CD4-positive, alpha-beta T cell (primary cell): ENCODE measurements at regions not wholly inside any gene's neighbourhood (a gene's known extent, or its start where the extent isn't known, plus 50 kb on each side); places are given as distances from the start of the nearest gene placed in this dataset.

ENCODE experiments used
- ATAC-seq: fragments of 200-7000 bp; cut with Tn5 transposase; one replicate; pipeline ENCODE4 v1.10.0; 2022; ENCODE audit warnings: mild to moderate bottlenecking; ENCODE audit not compliant: poor library complexity
- CTCF ChIA-PET: fragments of 350-600 bp; sonication (Branson Sonifier 250); formaldehyde crosslinking; loops from one replicate; lab custom pipeline; 2021; ENCODE audit warnings: antibody characterized with exemption, inconsistent platforms; lab: Charles Lee
- POLR2A ChIA-PET: fragments of 350-600 bp; sonication (Branson Sonifier 250); formaldehyde crosslinking; loops from one replicate; lab custom pipeline; 2021; ENCODE audit warnings: antibody characterized with exemption, inconsistent platforms; lab: Charles Lee
- DNase-seq, 14 experiments: peaks; one replicate each; pipeline ENCODE4 v3.0.0-alpha.2; 2013 to 2020; ENCODE audit warnings: mixed read lengths in 2 of 14
- H3K27ac ChIP-seq, 2 donors: one replicate each; pipeline versions ENCODE4 v1.5.1 to v1.7.0; 2013; ENCODE audit warnings: low read length in 2 of 2, low read depth in 1 of 2, mild to moderate bottlenecking in 1 of 2
- H3K27me3 ChIP-seq, 2 experiments: 1 replicate in 1 of 2; 2 replicates in 1 of 2; pipeline versions ENCODE4 v1.6.1 to v1.7.0; 2013; ENCODE audit warnings: low read length in 2 of 2, control low read depth in 1 of 2, mild to moderate bottlenecking in 1 of 2, moderate library complexity in 1 of 2; ENCODE audit not compliant: insufficient read depth in 2 of 2, control insufficient read depth in 1 of 2
- H3K36me3 ChIP-seq: one replicate; pipeline ENCODE4 v1.6.1; 2013; ENCODE audit warnings: low read length, control low read depth; ENCODE audit not compliant: insufficient read depth
- H3K4me1 ChIP-seq: one replicate; pipeline ENCODE4 v1.6.1; 2013; ENCODE audit warnings: low read length, control low read depth; ENCODE audit not compliant: insufficient read depth
- H3K4me3 ChIP-seq: one replicate; pipeline ENCODE4 v1.5.1; 2013; ENCODE audit warnings: mild to moderate bottlenecking, low read length, moderate library complexity
- H3K9me3 ChIP-seq, 2 experiments: 1 replicate in 1 of 2; 2 replicates in 1 of 2; pipeline versions ENCODE4 v1.6.1 to v1.7.0; 2013; ENCODE audit warnings: low read length in 2 of 2, mild to moderate bottlenecking in 2 of 2, control low read depth in 1 of 2, moderate library complexity in 1 of 2; ENCODE audit not compliant: control insufficient read depth in 1 of 2, insufficient read depth in 1 of 2
- H3K27ac Mint-ChIP-seq: one replicate; pipeline ENCODE4 v1.8.0; 2020; ENCODE audit warnings: mixed read lengths
- H3K27me3 Mint-ChIP-seq: one replicate; pipeline ENCODE4 v1.8.0; 2021; ENCODE audit warnings: mixed read lengths
- H3K36me3 Mint-ChIP-seq: one replicate; pipeline ENCODE4 v1.8.0; 2021; ENCODE audit warnings: low read depth, mixed read lengths
- H3K4me1 Mint-ChIP-seq: one replicate; pipeline ENCODE4 v1.8.0; 2021; ENCODE audit warnings: low read depth, mixed read lengths
- H3K4me3 Mint-ChIP-seq: one replicate; pipeline ENCODE4 v1.8.0; 2020; ENCODE audit warnings: mild to moderate bottlenecking, mixed read lengths
- H3K9me3 Mint-ChIP-seq: one replicate; pipeline ENCODE4 v1.8.0; 2020; ENCODE audit warnings: mixed read lengths
- CTCF ChIP-seq: fragments of 200-600 bp; IDR thresholded peaks from one replicate; pipeline ENCODE4 v1.8.0; 2022; ENCODE audit warnings: antibody characterized with exemption, mild to moderate bottlenecking
- intact Hi-C, 2 experiments: fragments of 100-400 bp; cut with DNase I in 1 of 2; cut with micrococcal nuclease in 1 of 2; formaldehyde crosslinking; loops; one replicate each; pipeline versions ENCODE4 v1.15.1 to v1.9.0; 2023 to 2025; cut with DNase I, micrococcal nuclease

GRCh38 chr5:165695796-165696195 is 2190.4 kb downstream of the MAT2B start:
- H3K4me1 Mint-ChIP-seq, result no peaks in the 10 kb centered on the region
- H3K4me3 ChIP-seq, result no peak overlapping the region
- ATAC-seq, result no peak
- peaks cover 10% of the 10 kb centered on the region for H3K9me3 Mint-ChIP-seq
- H3K27ac Mint-ChIP-seq, result no peak overlapping the region
- no peak for DNase-seq
- peaks cover 5 to 11% of the 10 kb centered on the region in 2 experiments for H3K9me3 ChIP-seq
- ChIA-PET CTCF (no interaction called here), POLR2A (no interaction called here)
- no peaks in the 10 kb centered on the region for H3K36me3 ChIP-seq
- no peaks in the 10 kb centered on the region for H3K27me3 ChIP-seq
- TF ChIP-seq CTCF, result no peak
- intact Hi-C loops, result no loop called here
- H3K4me3 Mint-ChIP-seq, result no peak overlapping the region
- H3K36me3 Mint-ChIP-seq, result no peaks in the 10 kb centered on the region
- H3K4me1 ChIP-seq, result no peaks in the 10 kb centered on the region
- H3K27ac ChIP-seq, result no peak overlapping the region
- no peaks in the 10 kb centered on the region for H3K27me3 Mint-ChIP-seq

GRCh38 chr5:165705960-165706359 is 2200.5 kb downstream of the MAT2B start:
- ChIA-PET POLR2A (no interaction called here), CTCF (no interaction called here)
- no peaks in the 10 kb centered on the region for H3K36me3 ChIP-seq
- intact Hi-C loops, result no loop called here
- no peaks in the 10 kb centered on the region for H3K27me3 ChIP-seq
- H3K9me3 ChIP-seq, result peaks cover 0 to 3% of the 10 kb centered on the region in 2 experiments
- H3K4me1 Mint-ChIP-seq, result no peaks in the 10 kb centered on the region
- H3K27ac ChIP-seq, result no peak overlapping the region
- H3K4me3 ChIP-seq, result no peak overlapping the region
- H3K27ac Mint-ChIP-seq, result no peak overlapping the region
- no peak for TF ChIP-seq CTCF
- no peak overlapping the region for H3K4me3 Mint-ChIP-seq
- no peaks in the 10 kb centered on the region for H3K36me3 Mint-ChIP-seq
- DNase-seq (no peak), ATAC-seq (no peak)
- no peaks in the 10 kb centered on the region for H3K27me3 Mint-ChIP-seq
- H3K4me1 ChIP-seq, result no peaks in the 10 kb centered on the region
- H3K9me3 Mint-ChIP-seq, result peaks cover 7% of the 10 kb centered on the region

GRCh38 chr5:165712011-165712410 is 2206.6 kb downstream of the MAT2B start:
- ATAC-seq, result no peak
- peaks cover 4 to 6% of the 10 kb centered on the region in 2 experiments for H3K9me3 ChIP-seq
- DNase-seq, result no peak
- Mint-ChIP-seq H3K9me3 (peaks cover 6% of the 10 kb centered on the region), H3K4me1 (no peaks in the 10 kb centered on the region), H3K36me3 (no peaks in the 10 kb centered on the region), H3K4me3 (no peak overlapping the region), H3K27ac (no peak overlapping the region), H3K27me3 (no peaks in the 10 kb centered on the region)
- no peak overlapping the region for H3K27ac ChIP-seq
- no peak overlapping the region for H3K4me3 ChIP-seq
- ChIA-PET POLR2A (no interaction called here), CTCF (no interaction called here)
- no peak for TF ChIP-seq CTCF
- H3K36me3 ChIP-seq, result no peaks in the 10 kb centered on the region
- intact Hi-C loops, result no loop called here
- H3K4me1 ChIP-seq, result no peaks in the 10 kb centered on the region
- no peaks in the 10 kb centered on the region for H3K27me3 ChIP-seq
